Sigmoid colon (tissue), 4 donors: ENCODE measurements at regions not wholly inside any gene's neighbourhood (a gene's known extent, or its start where the extent isn't known, plus 50 kb on each side); places are given as distances from the start of the nearest gene placed in this dataset.

Experiments
- EP300 ChIP-seq, 4 donors: sonication (generic); formaldehyde crosslinking; IDR thresholded peaks; one replicate each; pipeline ENCODE4 v1.6.1; 2017; ENCODE audit warnings: antibody characterized with exemption in 4 of 4
- POLR2A ChIP-seq, 2 donors: fragments of 450-650 bp; IDR thresholded peaks; one replicate each; pipeline ENCODE4 v1.6.1; 2016; ENCODE audit warnings: antibody characterized with exemption in 2 of 2, mild to moderate bottlenecking in 2 of 2, moderate library complexity in 2 of 2
- POLR2AphosphoS5 ChIP-seq, 4 donors: sonication (generic); formaldehyde crosslinking; IDR thresholded peaks; one replicate each; pipeline ENCODE4 v1.6.1; 2017; ENCODE audit warnings: antibody characterized with exemption in 4 of 4
- TF ChIP-seq, protein P1 (sequence below), 4 experiments: fragments of 450-650 bp in 3 of 4; fragments of 200-600 bp in 1 of 4; IDR thresholded peaks; one replicate each; pipeline ENCODE4 v1.5.1; 2016 to 2019; ENCODE audit warnings: antibody characterized with exemption in 4 of 4, mild to moderate bottlenecking in 3 of 4, moderate library complexity in 2 of 4

DNA sequence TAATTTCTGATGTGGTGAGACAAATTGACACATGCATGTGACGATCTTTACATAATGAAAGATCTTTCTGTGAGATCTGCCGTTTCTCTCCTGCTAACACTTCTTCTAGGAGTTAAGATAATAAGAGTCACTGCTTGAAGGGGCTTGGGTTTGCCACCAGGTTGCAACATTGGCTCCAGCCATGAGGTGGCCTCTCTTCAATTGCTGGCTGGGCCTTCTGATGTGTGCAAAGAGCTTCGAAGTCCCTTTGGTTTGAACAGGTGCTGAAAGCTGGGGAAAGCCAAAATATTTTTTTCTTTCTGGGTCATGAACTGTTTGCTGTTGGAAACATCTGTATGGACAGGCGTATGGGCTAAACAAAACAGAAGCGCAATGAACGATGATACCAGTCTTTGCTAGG, 204.1 kb upstream of the SALL1 start:
- TF ChIP-seq, protein P1, sequence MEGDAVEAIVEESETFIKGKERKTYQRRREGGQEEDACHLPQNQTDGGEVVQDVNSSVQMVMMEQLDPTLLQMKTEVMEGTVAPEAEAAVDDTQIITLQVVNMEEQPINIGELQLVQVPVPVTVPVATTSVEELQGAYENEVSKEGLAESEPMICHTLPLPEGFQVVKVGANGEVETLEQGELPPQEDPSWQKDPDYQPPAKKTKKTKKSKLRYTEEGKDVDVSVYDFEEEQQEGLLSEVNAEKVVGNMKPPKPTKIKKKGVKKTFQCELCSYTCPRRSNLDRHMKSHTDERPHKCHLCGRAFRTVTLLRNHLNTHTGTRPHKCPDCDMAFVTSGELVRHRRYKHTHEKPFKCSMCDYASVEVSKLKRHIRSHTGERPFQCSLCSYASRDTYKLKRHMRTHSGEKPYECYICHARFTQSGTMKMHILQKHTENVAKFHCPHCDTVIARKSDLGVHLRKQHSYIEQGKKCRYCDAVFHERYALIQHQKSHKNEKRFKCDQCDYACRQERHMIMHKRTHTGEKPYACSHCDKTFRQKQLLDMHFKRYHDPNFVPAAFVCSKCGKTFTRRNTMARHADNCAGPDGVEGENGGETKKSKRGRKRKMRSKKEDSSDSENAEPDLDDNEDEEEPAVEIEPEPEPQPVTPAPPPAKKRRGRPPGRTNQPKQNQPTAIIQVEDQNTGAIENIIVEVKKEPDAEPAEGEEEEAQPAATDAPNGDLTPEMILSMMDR (IDR thresholded peaks at IDR 0.05): no peak
- TF ChIP-seq POLR2AphosphoS5 (IDR thresholded peaks at IDR 0.05) (no peak), EP300 (IDR thresholded peaks at IDR 0.05) (no peak), POLR2A (IDR thresholded peaks at IDR 0.05) (no peak)
